ENCODE measurements at regions not wholly inside any gene's neighbourhood (a gene's known extent, or its start where the extent isn't known, plus 50 kb on each side); places are given as distances from the start of the nearest gene placed in this dataset.
A peak's percentile ranks its signal among the peaks of the same experiment; 100 is the strongest.

GRCh38 chrX:109843963-109844751 is 111.1 kb upstream of the ACSL4 start:
- Mint-ChIP-seq H3K4me1 (peaks cover 70% of the 10 kb centered on the region), H3K9me3 (no peaks in the 10 kb centered on the region), H3K36me3 (ENCODE audit: low read depth) (no peaks in the 10 kb centered on the region), H3K4me3 (peak overlapping the region; percentile 1), H3K27ac (peak overlapping the region; percentile 79), H3K27me3 (ENCODE audit: low read depth, poor library complexity) (no peaks in the 10 kb centered on the region)
- TF ChIP-seq, protein P1, sequence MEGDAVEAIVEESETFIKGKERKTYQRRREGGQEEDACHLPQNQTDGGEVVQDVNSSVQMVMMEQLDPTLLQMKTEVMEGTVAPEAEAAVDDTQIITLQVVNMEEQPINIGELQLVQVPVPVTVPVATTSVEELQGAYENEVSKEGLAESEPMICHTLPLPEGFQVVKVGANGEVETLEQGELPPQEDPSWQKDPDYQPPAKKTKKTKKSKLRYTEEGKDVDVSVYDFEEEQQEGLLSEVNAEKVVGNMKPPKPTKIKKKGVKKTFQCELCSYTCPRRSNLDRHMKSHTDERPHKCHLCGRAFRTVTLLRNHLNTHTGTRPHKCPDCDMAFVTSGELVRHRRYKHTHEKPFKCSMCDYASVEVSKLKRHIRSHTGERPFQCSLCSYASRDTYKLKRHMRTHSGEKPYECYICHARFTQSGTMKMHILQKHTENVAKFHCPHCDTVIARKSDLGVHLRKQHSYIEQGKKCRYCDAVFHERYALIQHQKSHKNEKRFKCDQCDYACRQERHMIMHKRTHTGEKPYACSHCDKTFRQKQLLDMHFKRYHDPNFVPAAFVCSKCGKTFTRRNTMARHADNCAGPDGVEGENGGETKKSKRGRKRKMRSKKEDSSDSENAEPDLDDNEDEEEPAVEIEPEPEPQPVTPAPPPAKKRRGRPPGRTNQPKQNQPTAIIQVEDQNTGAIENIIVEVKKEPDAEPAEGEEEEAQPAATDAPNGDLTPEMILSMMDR (IDR thresholded peaks at IDR 0.05): no peak
- peak; percentile 29 for DNase-seq

DNA sequence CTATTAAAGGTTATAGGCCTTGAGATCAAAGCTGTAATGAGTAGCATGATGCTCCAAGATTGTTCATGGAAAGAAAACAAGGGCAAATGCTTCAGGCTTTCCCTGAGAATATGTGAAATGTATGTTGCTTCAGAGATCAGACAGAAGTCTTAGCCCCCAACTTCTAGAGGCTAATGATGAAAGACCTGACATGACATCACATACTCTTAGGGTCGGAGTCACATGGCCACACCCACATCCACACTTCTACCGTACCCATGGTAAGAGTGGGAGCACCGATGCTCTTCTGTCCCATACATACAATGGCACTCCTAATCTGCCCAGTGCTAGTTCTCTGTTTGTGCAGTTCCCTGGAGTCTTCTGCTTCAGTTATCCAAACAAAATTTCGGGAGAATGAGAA is 111.9 kb upstream of the ACSL4 start:
- Mint-ChIP-seq H3K27ac (peak overlapping the region; percentile 79), H3K4me1 (peaks cover 79% of the 10 kb centered on the region), H3K4me3 (peak overlapping the region; percentile 1), H3K27me3 (ENCODE audit: low read depth, poor library complexity) (no peaks in the 10 kb centered on the region), H3K9me3 (no peaks in the 10 kb centered on the region), H3K36me3 (ENCODE audit: low read depth) (no peaks in the 10 kb centered on the region)
- TF ChIP-seq, protein P1 (IDR thresholded peaks at IDR 0.05): no peak
- DNase-seq: no peak

GRCh38 chrX:109845996-109846395 is 112.9 kb upstream of the ACSL4 start:
- Mint-ChIP-seq H3K4me3 (no peak overlapping the region), H3K9me3 (no peaks in the 10 kb centered on the region), H3K4me1 (peaks cover 89% of the 10 kb centered on the region), H3K36me3 (ENCODE audit: low read depth) (no peaks in the 10 kb centered on the region), H3K27ac (no peak overlapping the region), H3K27me3 (ENCODE audit: low read depth, poor library complexity) (no peaks in the 10 kb centered on the region)
- TF ChIP-seq, protein P1 (IDR thresholded peaks at IDR 0.05): no peak
- DNase-seq: no peak

GRCh38 chrX:109847257-109848187 is 114.5 kb upstream of the ACSL4 start:
- Mint-ChIP-seq H3K4me1 (peaks cover 90% of the 10 kb centered on the region), H3K9me3 (no peaks in the 10 kb centered on the region)

GRCh38 chrX:109848461-109849050 is 115.5 kb upstream of the ACSL4 start:
- peak; percentile 70 for DNase-seq
- TF ChIP-seq, protein P1 (IDR thresholded peaks at IDR 0.05): no peak
- H3K4me1 Mint-ChIP-seq: peaks cover 81% of the 10 kb centered on the region
- H3K27me3 Mint-ChIP-seq (ENCODE audit: low read depth, poor library complexity): no peaks in the 10 kb centered on the region
- peaks cover 10% of the 10 kb centered on the region for H3K9me3 Mint-ChIP-seq
- H3K36me3 Mint-ChIP-seq (ENCODE audit: low read depth): peaks cover 7% of the 10 kb centered on the region
- H3K4me3 Mint-ChIP-seq: peak overlapping the region; percentile 64
- H3K27ac Mint-ChIP-seq: peak overlapping the region; percentile 73

More at GRCh38 chrX:109847257-109848187, 114.5 kb upstream of the ACSL4 start:
- Mint-ChIP-seq H3K27me3 (ENCODE audit: low read depth, poor library complexity) (no peaks in the 10 kb centered on the region), H3K36me3 (ENCODE audit: low read depth) (no peaks in the 10 kb centered on the region), H3K27ac (peak overlapping the region; percentile 92), H3K4me3 (no peak overlapping the region)
- TF ChIP-seq, protein P1 (IDR thresholded peaks at IDR 0.05): no peak
- DNase-seq: no peak
